Karpas-422 (cell line): ENCODE measurements at regions not wholly inside any gene's neighbourhood (a gene's known extent, or its start where the extent isn't known, plus 50 kb on each side); places are given as distances from the start of the nearest gene placed in this dataset.

Experiments used
- DNase-seq: peaks from one replicate; pipeline ENCODE4 v3.0.0-alpha.2; 2015
- H2AFZ ChIP-seq: fragments of 200-600 bp; sonication (generic); 2 replicates; pipeline ENCODE4 v1.6.1; 2014; ENCODE audit warnings: antibody characterized with exemption, low read length, mixed read lengths
- H3K27ac ChIP-seq: fragments of 200-600 bp; sonication (generic); 2 replicates; pipeline ENCODE4 v1.5.1; 2014; ENCODE audit warnings: mild to moderate bottlenecking, low read length, moderate library complexity
- H3K27me3 ChIP-seq: fragments of 200-600 bp; sonication (generic); 2 replicates; pipeline ENCODE4 v1.6.1; 2014; ENCODE audit warnings: low read length, mixed read lengths
- H3K36me3 ChIP-seq: fragments of 200-600 bp; sonication (generic); 2 replicates; pipeline ENCODE4 v1.6.1; 2014; ENCODE audit warnings: low read length, mixed read lengths; ENCODE audit not compliant: insufficient read depth
- H3K4me1 ChIP-seq: fragments of 200-600 bp; sonication (generic); 2 replicates; pipeline ENCODE4 v1.6.1; 2014; ENCODE audit warnings: mild to moderate bottlenecking, low read length, mixed read lengths
- H3K4me2 ChIP-seq: fragments of 200-600 bp; sonication (generic); 2 replicates; pipeline ENCODE4 v1.6.1; 2014; ENCODE audit warnings: low read length, low read depth, mild to moderate bottlenecking; ENCODE audit not compliant: poor library complexity, severe bottlenecking
- H3K4me3 ChIP-seq: fragments of 200-600 bp; sonication (generic); 2 replicates; pipeline ENCODE4 v1.5.1; 2014; ENCODE audit warnings: mild to moderate bottlenecking, antibody characterized with exemption, low read length, mixed read lengths
- H3K79me2 ChIP-seq: fragments of 200-600 bp; sonication (generic); 2 replicates; pipeline ENCODE4 v1.6.1; 2014; ENCODE audit warnings: mild to moderate bottlenecking, low read length, mixed read lengths
- H3K9ac ChIP-seq: fragments of 200-600 bp; sonication (generic); 2 replicates; pipeline ENCODE4 v1.6.0; 2014; ENCODE audit warnings: low read length
- H3K9me2 ChIP-seq: fragments of 200-600 bp; sonication (generic), shearing (Covaris generic); replicated peaks from 2 replicates; pipeline ENCODE4 v1.6.0; 2014; ENCODE audit warnings: mild to moderate bottlenecking, low read length, moderate library complexity; ENCODE audit not compliant: insufficient read depth
- H3K9me3 ChIP-seq: fragments of 300-700, 200-600 bp; sonication (generic); 2 replicates; pipeline ENCODE4 v1.6.1; 2014; ENCODE audit warnings: low read length, mixed read lengths
- H4K20me1 ChIP-seq: fragments of 200-600 bp; sonication (generic); 2 replicates; pipeline ENCODE4 v1.6.1; 2014; ENCODE audit warnings: mild to moderate bottlenecking, antibody characterized with exemption, low read length, low read depth; ENCODE audit not compliant: insufficient read depth

GRCh38 chr1:69406244-69406643 lies 161.5 kb upstream of the LRRC7 start:
- Histone ChIP-seq H3K9me2 (no peaks in the 10 kb centered on the region), H2AFZ (no peak overlapping the region), H3K4me3 (no peak overlapping the region), H3K36me3 (no peaks in the 10 kb centered on the region), H3K4me2 (no peak overlapping the region), H3K79me2 (no peaks in the 10 kb centered on the region), H3K9ac (no peak overlapping the region), H3K4me1 (no peaks in the 10 kb centered on the region), H3K27me3 (no peaks in the 10 kb centered on the region), H3K9me3 (peaks cover 2% of the 10 kb centered on the region; the same call in 1 of the 2 replicates), H3K27ac (no peak overlapping the region), H4K20me1 (no peaks in the 10 kb centered on the region)
- DNase-seq, result no peak

- peaks cover 8% of the 10 kb centered on the region; the same call in 1 of the 2 replicates for H3K9me3 ChIP-seq
- H3K9me2 ChIP-seq, result no peaks in the 10 kb centered on the region
- no peak overlapping the region for H3K4me3 ChIP-seq
- H3K79me2 ChIP-seq, result no peaks in the 10 kb centered on the region
- no peak overlapping the region for H3K9ac ChIP-seq
- DNase-seq, result no peak
- no peaks in the 10 kb centered on the region for H3K36me3 ChIP-seq
- H3K4me2 ChIP-seq, result no peak overlapping the region
- H4K20me1 ChIP-seq, result no peaks in the 10 kb centered on the region
- no peak overlapping the region for H2AFZ ChIP-seq
- H3K4me1 ChIP-seq, result no peaks in the 10 kb centered on the region
- H3K27me3 ChIP-seq, result no peaks in the 10 kb centered on the region
- H3K27ac ChIP-seq, result no peak overlapping the region
These were observed 157.8 kb upstream of the LRRC7 start for GRCh38 chr1:69409731-69410456.

- Histone ChIP-seq H3K4me1 (no peaks in the 10 kb centered on the region), H3K9me3 (peaks cover 8% of the 10 kb centered on the region; the same call in 1 of the 2 replicates), H3K36me3 (no peaks in the 10 kb centered on the region), H3K27ac (no peak overlapping the region), H3K9ac (no peak overlapping the region), H3K79me2 (no peaks in the 10 kb centered on the region), H2AFZ (no peak overlapping the region), H3K9me2 (no peaks in the 10 kb centered on the region), H3K4me3 (no peak overlapping the region), H3K4me2 (no peak overlapping the region), H3K27me3 (no peaks in the 10 kb centered on the region), H4K20me1 (no peaks in the 10 kb centered on the region)
- DNase-seq, result no peak
These were observed 157.3 kb upstream of the LRRC7 start for GRCh38 chr1:69410457-69410850.

- H3K9ac ChIP-seq, result no peak overlapping the region
- no peaks in the 10 kb centered on the region for H3K79me2 ChIP-seq
- no peak for DNase-seq
- no peaks in the 10 kb centered on the region for H3K4me1 ChIP-seq
- no peak overlapping the region for H3K4me2 ChIP-seq
- no peak overlapping the region for H3K4me3 ChIP-seq
- no peaks in the 10 kb centered on the region for H4K20me1 ChIP-seq
- no peaks in the 10 kb centered on the region for H3K27me3 ChIP-seq
- no peaks in the 10 kb centered on the region for H3K36me3 ChIP-seq
- no peaks in the 10 kb centered on the region for H3K9me2 ChIP-seq
- no peak overlapping the region for H2AFZ ChIP-seq
- H3K9me3 ChIP-seq, result peaks cover 8% of the 10 kb centered on the region; the same call in 1 of the 2 replicates
- no peak overlapping the region for H3K27ac ChIP-seq
These were observed 156.8 kb upstream of the LRRC7 start for GRCh38 chr1:69410893-69411292.

GRCh38 chr1:69411617-69412016 lies 156.1 kb upstream of the LRRC7 start:
- no peaks in the 10 kb centered on the region for H3K79me2 ChIP-seq
- H4K20me1 ChIP-seq, result no peaks in the 10 kb centered on the region
- H3K4me1 ChIP-seq, result no peaks in the 10 kb centered on the region
- H3K27ac ChIP-seq, result no peak overlapping the region
- no peaks in the 10 kb centered on the region for H3K9me2 ChIP-seq
- H3K9me3 ChIP-seq, result peaks cover 8% of the 10 kb centered on the region; the same call in 1 of the 2 replicates
- H3K4me2 ChIP-seq, result no peak overlapping the region
- no peaks in the 10 kb centered on the region for H3K27me3 ChIP-seq
- no peaks in the 10 kb centered on the region for H3K36me3 ChIP-seq
- no peak overlapping the region for H3K4me3 ChIP-seq
- no peak overlapping the region for H2AFZ ChIP-seq
- DNase-seq, result no peak
- H3K9ac ChIP-seq, result no peak overlapping the region

- Histone ChIP-seq H3K27ac (no peak overlapping the region), H3K27me3 (no peaks in the 10 kb centered on the region)
- DNase-seq, result no peak
These were observed 154.6 kb upstream of the LRRC7 start for GRCh38 chr1:69413129-69413528.

GRCh38 chr1:69414574-69414973 lies 153.1 kb upstream of the LRRC7 start:
- no peaks in the 10 kb centered on the region for H3K27me3 ChIP-seq

More at GRCh38 chr1:69413129-69413528, 154.6 kb upstream of the LRRC7 start:
- H3K9me2 ChIP-seq, result no peaks in the 10 kb centered on the region
- no peaks in the 10 kb centered on the region for H3K36me3 ChIP-seq
- no peak overlapping the region for H3K9ac ChIP-seq
- no peaks in the 10 kb centered on the region for H3K79me2 ChIP-seq
- H3K4me2 ChIP-seq, result no peak overlapping the region
- no peaks in the 10 kb centered on the region for H3K4me1 ChIP-seq
- peaks cover 8% of the 10 kb centered on the region; the same call in 1 of the 2 replicates for H3K9me3 ChIP-seq
- no peak overlapping the region for H3K4me3 ChIP-seq
- no peaks in the 10 kb centered on the region for H4K20me1 ChIP-seq
- H2AFZ ChIP-seq, result no peak overlapping the region

GRCh38 chr1:69421286-69421685 lies 146.4 kb upstream of the LRRC7 start:
- Histone ChIP-seq H3K27me3 (no peaks in the 10 kb centered on the region), H3K4me1 (no peaks in the 10 kb centered on the region), H3K9me3 (no peaks in the 10 kb centered on the region), H3K4me3 (no peak overlapping the region), H3K9me2 (peaks cover 3% of the 10 kb centered on the region; the same call in 1 of the 2 replicates), H3K27ac (no peak overlapping the region), H3K9ac (no peak overlapping the region), H3K4me2 (no peak overlapping the region), H3K36me3 (no peaks in the 10 kb centered on the region), H4K20me1 (no peaks in the 10 kb centered on the region), H3K79me2 (no peaks in the 10 kb centered on the region), H2AFZ (no peak overlapping the region)
- no peak for DNase-seq

More at GRCh38 chr1:69414574-69414973, 153.1 kb upstream of the LRRC7 start:
- no peaks in the 10 kb centered on the region for H3K36me3 ChIP-seq
- H3K4me2 ChIP-seq, result no peak overlapping the region
- no peaks in the 10 kb centered on the region for H3K79me2 ChIP-seq
- no peaks in the 10 kb centered on the region for H3K4me1 ChIP-seq
- H3K9me3 ChIP-seq, result peaks cover 8% of the 10 kb centered on the region; the same call in 1 of the 2 replicates
- H2AFZ ChIP-seq, result no peak overlapping the region
- H3K9me2 ChIP-seq, result no peaks in the 10 kb centered on the region
- H3K4me3 ChIP-seq, result no peak overlapping the region
- H3K27ac ChIP-seq, result no peak overlapping the region
- H4K20me1 ChIP-seq, result no peaks in the 10 kb centered on the region
- no peak for DNase-seq
- H3K9ac ChIP-seq, result no peak overlapping the region
